ENCODE measurements at regions not wholly inside any gene's neighbourhood (a gene's known extent, or its start where the extent isn't known, plus 50 kb on each side); places are given as distances from the start of the nearest gene placed in this dataset.
"Not testable (repeated sequence)": the region's sequence is repeated elsewhere in the genome, so short reads cannot be mapped to it uniquely, and the experiment has no call there.

- DNase-seq = no peak
Measured at GRCh38 chr12:58671196-58671595, 249.1 kb downstream of the LRIG3 start.

DNA sequence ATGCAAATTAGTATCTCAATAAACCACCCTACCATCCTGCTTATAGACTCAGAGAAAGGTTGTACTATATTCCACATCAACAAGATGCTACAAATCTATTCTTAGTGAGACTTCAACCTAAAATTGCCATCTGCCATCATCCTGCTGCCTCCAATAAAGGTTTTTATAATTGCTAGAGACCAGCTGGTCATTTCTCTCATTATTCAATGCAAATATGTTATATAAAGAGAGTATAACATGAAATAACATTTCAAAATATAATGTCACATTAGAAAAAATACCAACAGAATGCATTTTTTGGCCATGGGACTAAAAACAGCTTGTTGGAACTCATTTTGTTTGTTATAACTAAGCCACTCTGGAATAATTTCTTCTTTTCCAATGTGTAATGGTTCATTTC is 247.3 kb downstream of the LRIG3 start:
- DNase-seq = no peak

DNA sequence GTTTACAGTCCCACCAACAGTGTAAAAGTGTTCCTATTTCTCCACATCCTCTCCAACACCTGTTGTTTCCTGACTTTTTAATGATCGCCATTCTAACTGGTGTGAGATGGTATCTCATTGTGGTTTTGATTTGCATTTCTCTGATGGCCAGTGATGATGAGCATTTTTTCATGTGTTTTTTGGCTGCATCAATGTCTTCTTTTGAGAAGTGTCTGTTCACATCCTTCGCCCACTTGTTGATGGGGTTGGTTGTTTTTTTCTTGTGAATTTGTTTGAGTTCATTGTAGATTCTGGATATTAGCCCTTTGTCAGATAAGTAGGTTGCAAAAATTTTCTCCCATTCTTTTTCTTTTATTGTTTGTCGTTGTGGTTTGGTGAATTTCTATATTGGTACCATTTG is 242.5 kb downstream of the LRIG3 start:
- not testable (repeated sequence) for DNase-seq

GRCh38 chr12:58678753-58679152 is 241.6 kb downstream of the LRIG3 start:
- no peak for DNase-seq

- DNase-seq = no peak
Measured at GRCh38 chr12:58681730-58682129, 238.6 kb downstream of the LRIG3 start.

- DNase-seq = no peak
Measured at GRCh38 chr12:58695263-58695662, 225.0 kb downstream of the LRIG3 start.

GRCh38 chr12:58701536-58701935 is 218.8 kb downstream of the LRIG3 start:
- no peak for DNase-seq

DNA sequence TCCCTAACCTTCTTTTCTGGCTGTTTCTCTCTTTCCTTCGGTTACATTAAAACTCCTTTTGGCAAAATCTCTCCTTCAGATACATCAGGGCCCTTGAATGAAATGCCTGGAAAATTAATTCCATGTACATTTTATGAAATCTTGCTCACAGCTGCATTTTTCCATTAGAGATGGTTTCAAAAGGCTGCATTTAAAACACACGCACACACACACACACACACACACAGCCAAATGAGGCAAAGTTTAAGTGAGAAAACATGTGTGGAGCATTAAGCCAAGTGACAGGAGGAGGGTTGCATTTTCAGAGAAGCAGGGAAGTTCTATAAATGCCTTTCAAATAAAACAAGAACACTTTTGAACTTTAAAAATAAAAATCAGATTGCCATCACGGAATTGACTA is 216.4 kb downstream of the LRIG3 start:
- peak; percentile 71 for DNase-seq

GRCh38 chr12:58704770-58705169 is 215.5 kb downstream of the LRIG3 start:
- DNase-seq = not testable (repeated sequence)

DNA sequence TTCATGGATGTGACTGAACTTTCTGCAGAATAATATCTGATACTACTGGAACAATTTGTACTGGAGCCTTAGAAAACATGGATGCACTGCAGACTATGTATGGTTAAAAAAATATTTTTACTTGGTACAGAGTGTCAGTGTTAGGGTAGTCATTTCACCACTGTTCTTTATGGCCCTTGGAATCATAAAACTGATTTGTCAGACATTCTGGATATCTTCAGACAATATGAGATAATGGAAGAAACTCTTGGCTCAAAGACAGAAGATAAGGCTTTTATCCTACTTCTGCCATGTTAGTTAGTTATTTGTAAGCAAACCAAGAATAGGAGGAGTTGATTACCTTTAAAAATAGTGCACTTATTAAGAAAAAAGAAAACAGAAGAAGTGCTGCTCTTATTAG is 209.4 kb downstream of the LRIG3 start:
- no peak for DNase-seq

DNA sequence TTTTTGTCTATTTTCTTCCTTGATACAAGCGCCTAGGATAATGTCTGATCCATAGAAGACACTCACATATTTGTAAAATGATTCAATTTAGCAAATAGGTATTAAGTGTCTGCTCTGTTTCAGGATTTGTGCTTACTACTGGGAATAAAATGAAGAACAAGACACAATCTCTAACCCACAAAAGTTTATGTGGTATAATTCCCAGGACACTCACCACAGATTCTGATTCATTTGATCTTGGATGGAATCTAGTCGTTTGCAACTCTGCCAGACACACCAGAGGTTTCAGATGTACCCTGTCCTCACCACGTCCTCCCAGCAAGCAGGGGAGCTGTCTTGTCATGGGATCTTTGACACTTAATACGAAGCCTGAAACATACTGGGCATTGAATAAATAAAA is 208.3 kb downstream of the LRIG3 start:
- DNase-seq = no peak

GRCh38 chr12:58712976-58713375 is 207.3 kb downstream of the LRIG3 start:
- DNase-seq = no peak

GRCh38 chr12:58719161-58719560 is 201.1 kb downstream of the LRIG3 start:
- DNase-seq = no peak

DNA sequence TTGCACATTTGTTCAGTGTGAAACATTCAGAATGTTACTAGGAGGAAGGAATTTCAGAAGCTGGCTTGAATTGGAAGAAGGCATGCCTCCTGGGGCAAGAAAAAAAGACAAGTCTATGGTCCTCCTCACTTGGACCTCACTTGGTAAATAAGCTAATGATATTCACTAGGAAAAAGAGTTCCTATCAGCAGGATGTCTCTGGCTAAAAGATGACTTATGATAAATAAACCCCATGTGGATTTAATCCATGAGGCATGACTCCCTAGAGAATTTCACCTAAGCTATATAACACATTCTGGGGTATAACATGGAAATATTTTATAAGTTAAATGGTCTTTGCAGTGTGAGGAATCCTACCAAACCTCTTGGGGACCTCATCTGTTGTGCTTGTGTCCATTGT is 199.9 kb downstream of the LRIG3 start:
- no peak for DNase-seq

DNA sequence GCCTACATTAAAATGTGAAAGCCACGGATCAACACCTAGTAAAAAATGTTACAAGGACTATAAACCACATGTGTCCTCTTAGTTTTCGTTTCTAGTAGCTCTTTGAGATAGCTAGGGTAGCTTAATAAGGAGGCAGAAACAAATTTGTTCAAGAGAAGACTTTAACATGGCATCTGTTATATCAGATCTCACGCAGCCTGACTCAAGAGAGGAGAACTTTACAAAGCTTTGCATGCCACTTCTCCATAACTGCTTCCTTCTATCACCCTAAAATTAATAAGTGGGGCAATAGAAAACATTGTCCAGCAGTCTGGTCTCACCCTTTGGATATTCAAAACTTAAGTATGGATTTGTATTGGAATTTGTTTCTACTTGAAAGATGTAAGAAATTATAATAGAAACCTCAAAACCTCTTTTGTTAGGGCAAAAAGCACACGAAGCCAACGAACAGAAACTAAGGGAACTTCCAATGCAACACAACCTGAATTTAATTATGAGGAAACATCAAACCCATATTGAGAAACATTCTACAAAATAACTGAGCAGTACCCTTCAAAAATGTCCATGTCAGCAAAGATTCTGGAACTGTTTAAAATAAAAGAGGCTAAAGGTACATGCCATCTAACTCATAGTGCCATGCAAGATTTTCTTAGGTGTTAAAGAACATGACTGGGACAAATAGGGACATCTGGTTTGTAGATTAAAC is 194.8 kb downstream of the LRIG3 start:
- DNase-seq = no peak

GRCh38 chr12:58727521-58727920 is 192.8 kb downstream of the LRIG3 start:
- no peak for DNase-seq

- no peak for DNase-seq
Measured at GRCh38 chr12:58728397-58728796, 191.9 kb downstream of the LRIG3 start.

- no peak for DNase-seq
Measured at GRCh38 chr12:58731096-58731495, 189.2 kb downstream of the LRIG3 start.

DNA sequence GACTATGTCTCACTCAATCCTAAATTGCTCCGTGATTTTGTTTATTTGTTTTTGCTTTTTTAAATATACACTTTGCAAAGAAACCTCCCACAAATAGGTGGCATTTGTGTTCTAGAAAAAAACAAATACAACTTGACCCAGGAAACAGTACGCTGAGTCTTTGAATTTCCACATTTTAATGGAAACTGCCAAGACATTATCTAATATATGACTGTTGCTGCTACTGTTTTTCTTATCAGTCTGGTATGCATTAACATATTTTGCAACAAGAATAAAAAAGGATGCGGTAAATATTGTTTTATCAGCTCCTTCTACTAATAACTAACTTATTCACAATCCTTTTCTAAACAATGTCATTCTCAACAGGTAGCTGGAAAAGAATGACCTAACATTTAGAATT is 187.4 kb downstream of the LRIG3 start:
- no peak for DNase-seq

GRCh38 chr12:58741226-58741625 is 179.1 kb downstream of the LRIG3 start:
- DNase-seq = no peak

- DNase-seq = no peak
Measured at GRCh38 chr12:58745348-58746125, 174.8 kb downstream of the LRIG3 start.

GRCh38 chr12:58747533-58747932 is 172.8 kb downstream of the LRIG3 start:
- DNase-seq = no peak

- DNase-seq = no peak
Measured at GRCh38 chr12:58750484-58750883, 169.8 kb downstream of the LRIG3 start.

- no peak for DNase-seq
Measured at GRCh38 chr12:58757422-58757821, 162.9 kb downstream of the LRIG3 start.

- not testable (repeated sequence) for DNase-seq
Measured at GRCh38 chr12:58759745-58760144, 160.6 kb downstream of the LRIG3 start.

Measured in eye (tissue), 1 donor.